Kidney capillary endothelial cell (primary cell): ENCODE measurements at regions not wholly inside any gene's neighbourhood (a gene's known extent, or its start where the extent isn't known, plus 50 kb on each side); places are given as distances from the start of the nearest gene placed in this dataset.

Experiments
- DNase-seq: peaks from one replicate; pipeline ENCODE4 v3.0.0-alpha.2; 2018; ENCODE audit warnings: low spot score

DNA sequence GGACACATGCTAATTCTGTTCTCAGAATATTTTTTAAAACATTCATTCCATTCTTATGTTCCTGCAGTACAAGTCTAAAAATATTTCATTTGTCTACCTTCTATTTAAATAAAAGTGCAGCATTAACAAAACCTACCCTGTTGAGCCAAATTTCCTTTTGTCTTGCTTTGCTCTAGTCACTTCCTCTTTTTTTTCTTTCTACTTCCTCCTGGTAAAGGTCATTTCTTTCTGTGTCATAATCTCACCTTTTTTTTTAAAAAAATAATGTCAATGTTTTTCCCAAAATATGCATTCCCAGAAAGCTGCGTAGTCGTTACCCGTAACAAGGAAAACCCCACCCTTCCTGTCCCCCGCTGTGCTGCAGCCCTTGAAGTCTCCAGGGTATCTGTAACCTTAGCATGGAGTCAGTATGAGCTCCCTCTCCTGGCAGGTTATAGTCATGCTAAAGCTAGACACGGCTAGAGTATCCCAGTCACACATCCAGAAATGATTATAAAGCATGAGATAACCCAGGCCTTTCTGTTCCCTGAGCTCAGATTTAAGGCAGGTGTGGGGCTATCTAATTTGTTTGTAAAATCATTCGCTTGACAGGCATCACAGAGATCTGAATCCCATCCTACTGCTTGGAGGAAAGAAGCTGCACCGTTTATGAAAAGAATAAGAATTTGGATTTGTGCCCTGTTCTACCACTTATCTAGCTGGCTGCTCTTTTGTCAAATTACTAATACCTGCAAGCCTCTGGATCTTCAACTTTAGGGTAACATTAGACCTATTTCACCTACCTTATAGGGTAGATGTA, 51.1 kb upstream of the EED start:
- DNase-seq, result peak; percentile 88

DNA sequence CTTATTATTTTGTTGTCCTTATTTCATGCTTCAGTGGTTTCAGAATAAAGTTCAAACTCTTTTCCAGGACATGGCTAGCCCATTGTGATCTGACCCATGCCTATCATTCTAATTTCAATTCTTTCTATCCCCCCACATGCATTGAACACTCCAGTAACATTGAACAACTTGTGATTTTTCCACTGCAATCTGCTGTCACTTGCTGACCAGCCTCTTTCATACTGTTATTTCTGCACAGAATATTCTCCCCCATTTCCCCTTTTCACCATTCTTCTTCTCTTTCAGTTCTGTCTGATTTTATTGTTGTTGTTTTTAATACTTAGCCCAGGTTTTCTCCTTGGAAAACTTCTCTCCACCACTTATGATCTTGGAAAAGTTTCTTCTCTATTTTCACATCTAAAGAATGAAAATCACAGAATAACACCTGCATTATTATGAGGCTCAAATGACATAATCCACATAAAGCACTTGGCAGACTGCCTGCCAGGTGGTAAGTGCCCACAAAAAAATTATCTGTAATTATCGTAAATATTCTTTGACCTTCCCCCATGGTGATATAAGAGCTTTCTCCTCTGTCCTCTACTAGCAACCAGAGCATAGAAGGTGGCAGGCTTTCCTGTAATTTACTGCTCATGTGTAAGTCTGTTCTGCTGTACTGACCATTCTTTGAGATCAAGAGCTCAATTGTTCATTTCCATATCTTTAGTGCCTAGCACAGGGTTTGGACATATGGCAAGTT, 51.9 kb upstream of the EED start:
- no peak for DNase-seq

DNA sequence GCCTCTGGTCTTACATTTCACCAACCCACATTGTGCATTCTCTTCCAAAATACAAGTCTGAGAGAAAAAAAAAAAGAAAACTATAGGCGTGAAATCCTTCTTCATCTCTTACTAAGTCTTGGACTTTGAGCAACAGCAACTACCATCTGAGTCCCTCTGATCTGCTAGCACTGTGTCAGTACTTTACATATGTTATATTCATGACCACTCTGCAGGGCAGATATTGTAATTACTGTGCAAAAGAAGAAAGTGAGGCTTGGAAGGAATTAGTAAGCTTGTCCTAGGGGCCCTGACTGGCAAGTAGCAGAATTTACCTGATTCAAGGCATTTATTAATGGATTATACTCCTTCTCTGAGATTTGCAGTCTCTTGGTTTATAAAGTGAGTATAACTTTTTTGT, 52.7 kb upstream of the EED start:
- no peak for DNase-seq

GRCh38 chr11:86187027-86187426, 57.5 kb upstream of the EED start:
- no peak for DNase-seq

DNA sequence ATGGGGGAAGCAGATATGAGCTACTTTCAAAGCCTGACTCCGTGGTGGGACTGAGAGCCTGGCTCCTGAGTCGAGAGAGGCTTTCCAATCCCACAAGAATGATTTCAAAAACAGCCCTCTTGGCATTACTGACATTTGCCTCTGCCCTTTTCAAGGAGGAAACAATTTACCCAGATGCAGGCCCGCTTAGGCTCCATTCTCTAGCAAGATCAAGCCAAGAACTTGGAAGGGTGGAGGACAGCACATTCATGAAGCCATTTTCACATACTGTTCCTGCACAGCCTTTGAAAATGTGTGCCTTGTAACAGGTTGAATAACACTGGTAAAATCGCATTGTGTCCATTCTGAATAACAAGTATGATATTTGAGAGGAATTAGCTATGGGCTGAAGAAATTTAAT, 58.2 kb upstream of the EED start:
- no peak for DNase-seq

- DNase-seq, result no peak
Measured at GRCh38 chr11:86185381-86185750, 59.2 kb upstream of the EED start.

GRCh38 chr11:86184728-86185380, 59.7 kb upstream of the EED start:
- no peak for DNase-seq

GRCh38 chr11:86183694-86184093, 60.9 kb upstream of the EED start:
- no peak for DNase-seq

DNA sequence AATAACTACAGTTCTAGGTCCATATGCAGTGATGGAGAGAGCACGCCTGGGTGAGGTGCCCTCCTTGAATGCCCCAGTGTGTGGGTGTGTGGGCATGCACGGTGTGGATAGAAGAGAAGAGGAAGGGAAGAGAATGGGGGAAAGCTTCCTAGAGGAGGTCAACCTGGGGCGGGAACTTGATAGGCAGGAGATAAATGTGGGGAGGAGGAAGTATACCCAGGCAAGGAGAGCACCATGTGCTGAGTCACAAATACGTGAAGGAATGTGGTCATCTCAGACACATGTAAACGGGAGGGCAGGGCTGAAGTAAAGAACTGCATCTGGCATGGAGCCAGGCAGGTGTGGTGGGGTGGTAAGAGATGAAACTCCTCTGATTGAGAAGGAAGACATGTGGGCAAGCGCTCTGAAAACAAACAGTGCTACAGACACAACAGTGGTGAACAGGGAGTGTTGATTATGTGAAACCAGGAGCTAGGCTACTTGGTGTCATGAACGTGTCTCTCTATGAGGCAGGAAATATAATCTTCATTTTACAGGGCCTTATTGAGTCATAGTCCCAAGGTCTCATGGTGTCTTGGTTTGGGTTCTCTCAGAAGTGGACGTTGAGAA, 61.5 kb upstream of the EED start:
- DNase-seq, result no peak

- no peak for DNase-seq
Measured at GRCh38 chr11:86181379-86181778, 63.2 kb upstream of the EED start.

DNA sequence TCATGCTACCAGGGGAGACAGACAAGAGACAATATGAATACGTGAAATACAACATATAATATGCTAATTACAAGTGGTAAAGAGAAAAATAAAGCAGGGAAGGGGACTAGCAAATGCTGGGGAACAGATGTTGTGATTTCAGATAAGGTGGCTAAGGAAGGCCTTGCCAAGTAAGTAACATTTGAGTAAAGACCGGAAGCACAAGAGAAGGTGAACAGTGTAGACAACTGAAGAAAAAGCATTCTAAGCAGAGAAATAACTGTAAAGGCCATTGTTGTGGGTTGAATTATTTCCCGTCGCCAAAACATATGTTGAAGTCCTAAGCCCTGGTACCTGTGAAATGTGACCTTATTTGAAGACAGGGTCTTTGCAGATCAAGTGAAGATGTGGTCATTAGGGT, 63.7 kb upstream of the EED start:
- no peak for DNase-seq

DNA sequence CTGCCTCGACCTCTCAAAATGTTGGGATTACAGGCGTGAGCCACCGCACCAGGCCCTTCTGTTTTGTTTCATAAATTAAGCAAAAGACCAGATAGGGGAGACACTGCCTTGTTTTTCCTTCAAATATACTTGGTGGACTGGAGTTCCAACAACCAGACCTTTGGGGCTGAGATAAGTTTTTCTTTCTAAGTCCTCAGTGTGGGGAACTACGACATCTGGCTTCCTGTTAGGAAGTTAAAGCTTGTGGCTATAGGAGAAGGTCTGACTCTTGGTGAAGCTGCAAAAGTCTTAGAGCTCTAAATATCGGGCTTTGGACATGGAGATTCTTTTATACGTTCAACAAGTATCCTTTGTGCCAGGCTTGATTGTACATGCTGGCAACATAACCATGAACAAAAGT, 64.1 kb upstream of the EED start:
- DNase-seq, result no peak

- DNase-seq, result no peak
Measured at GRCh38 chr11:86179646-86180064, 64.9 kb upstream of the EED start.

DNA sequence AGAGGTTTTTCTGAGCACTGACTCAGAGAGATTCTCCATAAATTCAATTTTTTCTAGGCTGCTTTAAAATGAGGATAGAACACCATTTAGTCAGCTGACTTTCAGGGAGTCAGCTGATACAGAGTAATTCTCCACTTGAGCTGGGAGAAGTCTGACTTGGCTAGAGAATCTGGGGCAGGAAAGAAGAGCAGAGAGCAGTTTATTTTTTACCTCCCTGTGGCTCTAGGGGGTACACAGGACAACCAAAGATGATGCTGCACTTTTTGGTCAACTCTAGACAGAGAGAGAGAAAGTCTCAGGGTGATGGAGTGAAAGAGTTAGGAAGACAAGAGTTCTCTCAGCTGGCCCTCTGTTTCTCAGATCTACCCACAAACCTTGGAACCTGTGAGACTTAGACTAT, 67.3 kb upstream of the EED start:
- DNase-seq, result no peak

DNA sequence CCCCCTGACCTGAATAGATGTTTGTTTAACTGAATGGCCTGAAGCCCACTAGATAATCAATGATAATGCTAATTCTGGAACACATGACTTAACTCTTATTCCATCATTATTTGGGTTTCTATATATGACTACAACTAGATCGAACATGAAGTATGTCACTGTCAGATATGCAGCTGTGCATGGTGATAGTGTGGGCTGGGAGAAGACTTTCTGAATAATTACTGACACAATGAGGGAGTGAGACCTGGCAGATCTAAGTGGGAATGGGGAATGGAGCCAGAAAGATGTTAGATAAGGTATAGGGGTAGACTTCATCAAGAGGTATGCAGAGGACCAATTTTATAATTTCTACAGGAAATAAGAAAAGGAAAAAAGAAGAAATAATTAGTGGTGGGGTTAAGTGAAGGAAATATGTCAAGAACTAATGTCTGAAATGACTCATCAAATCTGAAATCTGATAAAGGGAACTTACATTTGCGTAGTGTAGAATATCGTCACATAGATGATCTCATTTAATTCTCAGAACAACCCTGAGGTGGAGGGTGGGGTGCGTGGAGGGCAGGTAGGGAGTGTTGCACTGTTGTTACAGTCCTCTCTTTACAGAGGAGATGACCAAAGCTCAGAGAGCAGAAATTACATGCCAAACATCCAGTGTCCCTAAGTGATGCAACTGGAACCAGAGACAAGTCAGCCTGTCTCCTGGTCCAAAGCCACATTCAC, 68.2 kb upstream of the EED start:
- no peak for DNase-seq

DNA sequence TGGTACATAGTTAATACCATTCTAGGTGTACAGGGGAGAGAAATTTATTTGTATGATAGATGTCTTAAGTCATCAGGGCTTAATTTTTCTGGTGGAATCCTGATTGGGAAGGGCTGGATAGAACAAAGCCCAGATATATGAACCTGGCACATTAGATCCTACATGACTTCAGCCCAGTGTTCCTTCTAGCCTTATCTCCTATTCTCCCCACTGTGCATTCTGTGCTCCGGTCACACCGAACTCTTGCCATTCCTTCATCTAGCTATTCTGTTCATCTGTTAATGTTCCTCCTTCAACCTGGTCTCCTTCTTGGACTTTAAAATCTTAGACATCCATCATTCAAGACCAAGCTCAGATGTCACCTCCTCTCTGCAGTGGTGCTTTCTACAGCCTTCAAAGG, 68.9 kb upstream of the EED start:
- DNase-seq, result no peak

GRCh38 chr11:86175191-86175590, 69.4 kb upstream of the EED start:
- no peak for DNase-seq

DNA sequence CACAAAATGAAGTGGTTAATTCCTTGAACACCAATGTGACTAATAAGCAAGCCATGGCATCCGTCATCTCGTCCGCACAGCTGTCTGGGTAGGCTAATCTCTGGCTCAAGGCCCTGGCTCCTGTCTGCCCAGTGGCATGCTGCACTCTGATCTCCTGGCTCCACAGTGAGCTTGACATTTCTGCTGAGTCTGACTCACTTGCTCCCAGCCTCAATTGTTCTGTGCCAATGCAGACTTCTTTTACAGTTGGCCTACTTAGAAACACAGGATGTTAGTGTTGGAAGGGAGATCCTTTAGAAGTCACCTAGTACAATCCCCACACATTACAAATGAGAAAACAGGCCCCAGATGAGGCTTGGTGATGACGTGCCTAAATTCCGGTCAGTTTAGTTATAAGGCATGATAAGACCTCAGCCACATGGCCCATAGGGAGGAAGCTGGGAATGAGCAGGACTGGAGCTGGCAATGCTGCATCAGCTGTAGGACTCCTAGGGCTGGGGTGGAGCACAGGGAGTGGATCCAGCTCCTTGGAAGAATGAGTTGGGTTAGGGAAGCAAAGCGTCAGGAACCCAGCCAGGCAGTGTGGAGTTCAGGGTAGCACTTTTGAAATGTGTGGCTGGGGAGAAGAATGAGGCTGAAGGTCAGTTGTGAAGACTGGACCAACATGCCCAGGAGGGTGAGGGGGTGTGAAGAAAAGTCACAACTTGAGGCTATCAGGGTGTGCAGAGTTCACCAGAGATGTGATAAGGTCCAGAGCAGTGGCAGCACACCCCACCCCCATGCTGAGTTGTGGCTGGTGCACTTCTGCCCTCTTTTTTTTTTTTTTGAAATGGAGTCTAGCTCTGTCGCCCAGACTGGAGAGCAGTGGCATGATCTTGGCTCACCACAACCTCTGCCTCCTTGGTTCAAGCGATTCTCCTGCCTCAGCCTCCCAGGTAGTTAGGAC, 70.2 kb upstream of the EED start:
- peak; percentile 80 for DNase-seq

DNA sequence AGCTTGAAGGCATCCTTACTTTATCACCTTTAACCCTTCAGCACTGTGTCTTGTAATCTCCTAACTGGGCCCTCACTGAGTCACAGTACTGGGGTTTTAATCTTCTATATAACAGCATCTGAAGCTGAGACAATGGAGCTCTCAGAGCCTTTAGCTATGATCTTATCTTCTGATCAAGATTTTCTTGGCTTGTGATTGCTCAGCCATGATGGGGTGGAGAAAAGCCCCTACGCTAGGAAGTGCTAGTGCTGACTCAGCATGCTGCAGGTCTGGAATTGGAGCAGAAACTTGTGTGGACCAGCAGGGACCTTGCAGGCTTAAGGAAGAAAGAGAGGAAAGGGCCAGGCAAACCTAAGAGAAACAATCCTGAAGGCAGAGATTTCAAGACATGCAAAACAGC, 71.7 kb upstream of the EED start:
- no peak for DNase-seq

DNA sequence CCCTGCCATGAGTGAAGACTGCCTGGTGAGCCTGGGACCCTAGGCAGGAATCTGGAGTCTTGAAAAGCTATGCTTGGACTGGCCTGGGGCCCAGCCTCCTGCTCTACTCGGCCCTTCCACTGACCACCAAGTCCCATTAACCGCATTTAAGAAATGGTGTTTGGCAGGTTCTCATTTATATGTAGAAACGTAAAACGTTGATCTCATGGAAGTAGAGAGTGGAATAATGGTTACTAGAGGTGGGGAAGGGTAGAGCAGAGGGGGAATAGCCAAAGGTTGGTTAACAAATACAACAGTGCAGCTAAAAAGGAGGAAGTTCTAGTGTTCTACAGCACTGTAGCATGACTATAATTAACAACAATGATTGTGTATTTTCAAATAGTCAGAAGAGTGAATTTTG, 72.9 kb upstream of the EED start:
- DNase-seq, result no peak
